ENCODE measurements at regions not wholly inside any gene's neighbourhood (a gene's known extent, or its start where the extent isn't known, plus 50 kb on each side); places are given as distances from the start of the nearest gene placed in this dataset.

DNA sequence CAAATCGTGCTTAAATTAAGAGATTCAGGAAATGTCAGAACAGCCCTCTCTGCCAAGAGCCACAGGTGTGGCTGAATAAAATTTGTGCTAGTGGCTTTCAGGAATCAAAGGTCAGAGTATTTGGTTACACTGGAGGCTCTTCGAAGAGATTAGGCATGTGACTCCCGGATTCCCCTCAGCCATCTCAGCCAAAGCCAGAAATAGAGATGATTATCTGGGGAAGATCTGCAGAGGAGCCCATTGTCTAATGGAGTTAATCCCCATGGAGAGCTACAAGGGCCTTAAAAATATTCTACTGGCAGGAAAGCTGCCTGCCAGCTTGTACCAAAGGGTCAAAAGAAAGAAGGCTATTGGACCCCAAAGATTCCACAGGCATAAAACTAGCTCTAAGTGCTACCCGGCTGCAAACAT lies 1259.5 kb downstream of the TBC1D22A start:
- no peak for DNase-seq (ENCODE audit: low read depth in 2 of 2)

DNA sequence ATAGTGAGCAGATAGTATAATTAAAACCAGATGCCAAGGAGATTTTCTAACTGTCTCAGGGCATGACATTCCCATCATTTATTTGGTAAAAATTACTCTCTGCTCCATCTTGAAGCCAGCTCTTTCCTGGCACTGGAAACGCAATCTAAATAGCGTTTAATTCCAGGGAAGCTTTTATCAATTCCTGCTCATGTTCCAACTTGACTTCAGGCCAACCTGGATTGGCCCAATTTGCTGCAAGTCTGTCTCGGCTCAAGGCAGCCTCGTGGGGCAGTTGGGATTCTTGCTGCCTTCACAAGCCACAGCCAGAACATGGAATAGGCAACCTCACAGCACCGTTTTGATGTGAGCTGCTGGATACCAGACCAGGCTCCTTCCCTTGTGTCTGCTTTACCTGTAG lies 1255.9 kb downstream of the TBC1D22A start:
- no peak for DNase-seq (ENCODE audit: low read depth in 2 of 2)

DNA sequence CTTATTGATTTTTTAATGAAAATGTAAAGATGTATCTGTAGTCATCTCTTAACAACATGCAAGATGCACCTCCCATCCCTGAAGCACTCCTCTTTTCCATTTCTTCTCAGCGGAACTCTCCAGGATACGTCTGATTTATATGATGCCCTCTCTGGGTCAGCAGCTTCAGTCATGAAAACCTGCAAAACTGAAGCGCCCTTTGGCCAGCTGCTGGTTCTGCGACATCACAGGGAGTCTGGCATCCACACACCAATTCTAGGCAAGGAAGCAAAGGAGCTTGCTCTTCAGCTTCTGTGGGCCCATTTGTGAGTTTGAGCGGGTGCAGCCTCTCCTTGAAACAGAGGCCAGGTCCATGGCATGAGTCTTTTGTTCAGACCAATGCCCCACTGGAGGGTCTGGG lies 1253.3 kb downstream of the TBC1D22A start:
- DNase-seq (ENCODE audit: low read depth in 2 of 2): no peak

DNA sequence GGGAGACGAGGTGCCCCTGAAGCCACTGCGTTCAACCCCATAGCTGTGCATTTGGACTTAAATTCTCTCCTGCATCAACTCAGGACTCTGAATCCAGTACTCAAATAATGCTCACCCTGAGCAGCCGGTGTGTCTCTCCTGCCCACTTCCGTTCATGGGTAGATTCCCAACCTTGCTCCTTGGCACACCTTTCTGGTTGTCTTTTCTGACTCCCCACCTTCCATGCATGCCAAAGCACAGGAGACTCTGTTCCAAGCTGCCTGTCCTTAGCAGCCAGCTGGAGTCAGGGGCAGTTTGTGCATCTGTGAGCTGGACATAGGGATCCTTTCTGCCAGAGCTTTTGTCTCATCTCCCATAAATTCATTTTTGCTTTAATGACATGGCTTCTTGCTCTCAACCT lies 1242.5 kb downstream of the TBC1D22A start:
- DNase-seq (ENCODE audit: low read depth in 2 of 2): no peak

DNA sequence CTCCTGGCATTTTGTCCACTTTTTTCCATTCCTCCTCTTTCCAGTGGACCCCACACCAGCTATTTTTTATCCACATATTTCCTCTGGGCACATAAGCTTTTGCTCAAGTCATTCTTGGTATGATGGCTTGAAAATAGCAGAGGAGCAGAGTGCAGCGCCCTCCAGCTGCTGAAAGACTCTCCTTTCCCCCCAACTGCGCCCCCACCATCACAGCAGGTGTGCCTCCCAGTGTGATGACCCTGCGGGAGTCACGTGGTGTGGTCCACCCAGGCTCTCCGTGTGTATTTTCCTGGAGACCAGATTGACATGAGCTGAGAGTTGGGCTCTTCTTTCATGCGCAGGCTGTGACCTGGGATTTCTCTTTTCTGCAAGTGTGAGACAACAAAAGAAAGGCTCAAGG lies 1241.6 kb downstream of the TBC1D22A start:
- DNase-seq (ENCODE audit: low read depth in 2 of 2): no peak

DNA sequence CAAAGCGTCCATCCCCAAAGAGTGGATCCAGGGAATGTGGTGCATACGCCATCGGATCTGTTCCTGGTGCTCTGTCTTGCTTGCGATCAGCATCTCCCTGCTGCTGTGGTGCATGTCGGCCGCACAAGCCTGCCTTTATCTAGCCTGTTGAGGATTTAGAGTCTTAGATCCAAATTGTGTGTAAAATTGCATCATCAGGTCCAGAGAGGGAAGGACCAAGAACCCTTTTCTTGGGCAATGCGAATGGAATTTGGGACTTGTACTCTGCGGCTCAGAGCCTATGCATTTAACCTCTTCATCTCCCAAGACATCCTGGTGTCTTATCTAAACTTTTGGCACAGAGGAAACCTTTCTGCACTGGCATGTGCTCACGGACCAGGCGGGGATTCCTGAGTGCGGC lies 1238.7 kb downstream of the TBC1D22A start:
- DNase-seq (ENCODE audit: low read depth in 2 of 2): no peak

DNA sequence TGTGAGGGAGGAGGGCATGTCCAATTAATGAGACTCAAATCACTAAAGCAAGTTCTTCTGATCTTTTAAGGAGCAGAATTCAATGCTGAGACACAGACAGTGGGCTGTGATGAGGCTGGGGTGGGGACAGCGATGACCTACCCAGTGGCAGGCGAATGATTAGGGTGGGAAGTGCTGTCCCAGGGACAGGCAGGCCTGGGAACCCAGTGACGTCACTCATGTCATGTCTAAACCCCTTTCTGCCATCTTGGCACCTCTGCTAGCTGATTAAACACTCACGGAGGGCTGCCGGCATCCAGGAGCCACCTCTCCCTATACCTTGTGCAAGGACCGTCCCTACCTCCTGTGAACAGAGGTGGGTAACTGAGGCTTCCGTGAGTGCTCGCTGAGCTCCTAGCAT lies 1235.2 kb downstream of the TBC1D22A start:
- DNase-seq (ENCODE audit: low read depth in 2 of 2): no peak

DNA sequence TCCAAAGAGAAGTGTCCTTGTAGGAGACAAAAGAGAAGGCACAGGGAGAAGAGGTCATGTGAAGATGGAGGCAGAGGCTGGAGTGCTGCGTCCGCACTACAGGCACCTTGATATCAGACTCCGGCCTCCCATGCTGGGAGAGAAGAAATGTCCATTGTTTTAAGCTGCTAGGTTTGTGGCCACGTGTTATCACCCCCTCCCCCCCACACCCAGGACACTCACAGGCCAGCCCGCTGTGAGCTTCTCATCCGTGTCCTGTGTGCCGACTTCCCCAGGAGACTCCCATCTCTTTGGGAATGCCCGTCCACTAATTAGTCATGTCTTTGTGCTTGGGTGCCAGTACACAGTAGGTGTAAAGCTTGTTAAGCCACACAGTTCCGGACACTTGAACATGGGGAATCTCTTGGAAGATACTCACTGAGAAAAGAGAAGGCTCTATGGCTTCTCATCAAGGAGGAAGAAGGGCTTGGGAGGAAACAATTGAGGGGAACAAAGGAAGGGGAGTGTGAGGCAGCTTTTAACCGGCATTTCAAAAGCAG lies 1234.7 kb downstream of the TBC1D22A start:
- no peak for DNase-seq (ENCODE audit: low read depth in 2 of 2)

DNA sequence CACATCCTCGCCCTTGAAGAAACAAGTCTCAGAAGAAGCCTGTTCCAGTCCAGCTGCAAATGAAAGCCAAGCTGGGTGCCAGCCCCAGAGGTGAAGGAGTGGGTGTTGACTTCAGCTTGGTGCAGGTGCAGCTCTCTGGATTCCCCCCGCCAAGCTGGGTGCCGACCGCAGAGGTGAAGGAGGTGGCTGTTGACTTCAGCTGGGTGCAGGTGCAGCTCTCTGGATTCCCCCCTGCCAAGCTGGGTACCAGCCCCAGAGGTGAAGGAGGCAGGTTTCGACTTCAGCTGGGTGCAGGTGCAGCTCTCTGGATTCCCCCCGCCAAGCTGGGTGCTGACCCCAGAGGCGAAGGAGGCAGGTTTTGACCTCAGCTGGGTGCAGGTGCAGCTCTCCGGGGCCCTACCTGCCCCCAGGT lies 1234.0 kb downstream of the TBC1D22A start:
- no peak for DNase-seq (ENCODE audit: low read depth in 2 of 2)

DNA sequence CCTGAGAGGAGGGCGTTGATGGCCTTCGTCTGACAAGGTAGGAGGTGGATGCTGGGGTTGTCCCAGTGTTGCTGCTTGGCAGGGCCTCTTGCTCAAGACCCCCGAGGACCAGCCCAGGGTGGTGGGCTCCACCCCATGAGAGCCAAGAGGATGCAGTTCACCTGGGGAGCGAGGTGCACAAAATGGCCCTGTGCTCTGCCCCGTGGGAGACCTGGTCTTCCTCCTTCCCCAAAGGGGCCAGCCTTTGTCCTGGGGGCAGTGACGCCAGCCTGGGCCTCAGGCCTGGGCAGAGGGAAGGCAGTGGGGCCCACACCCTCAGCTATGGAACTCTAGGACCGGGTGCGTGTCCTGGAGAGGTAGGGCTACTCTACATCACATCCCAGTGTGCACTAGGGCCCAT lies 1233.3 kb downstream of the TBC1D22A start:
- DNase-seq (ENCODE audit: low read depth in 2 of 2): no peak

DNA sequence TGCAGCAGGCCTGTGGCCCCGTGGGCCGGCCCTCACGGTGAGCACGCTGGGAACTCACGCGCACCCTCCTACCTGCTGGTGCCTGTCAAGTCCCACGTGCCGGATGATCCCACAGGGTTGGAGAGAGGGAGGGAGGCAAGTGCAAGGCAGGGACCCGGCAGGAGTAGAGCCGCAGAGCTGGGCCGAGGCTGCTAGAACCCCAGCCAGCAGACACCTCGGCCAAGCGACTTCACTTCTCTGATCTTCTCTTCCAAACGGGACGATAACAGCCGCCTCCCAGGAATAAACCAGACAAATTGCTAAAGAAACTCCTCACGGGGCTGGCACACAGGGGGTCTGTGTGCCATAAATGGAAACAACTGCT lies 1232.8 kb downstream of the TBC1D22A start:
- DNase-seq (ENCODE audit: low read depth in 2 of 2): no peak

DNA sequence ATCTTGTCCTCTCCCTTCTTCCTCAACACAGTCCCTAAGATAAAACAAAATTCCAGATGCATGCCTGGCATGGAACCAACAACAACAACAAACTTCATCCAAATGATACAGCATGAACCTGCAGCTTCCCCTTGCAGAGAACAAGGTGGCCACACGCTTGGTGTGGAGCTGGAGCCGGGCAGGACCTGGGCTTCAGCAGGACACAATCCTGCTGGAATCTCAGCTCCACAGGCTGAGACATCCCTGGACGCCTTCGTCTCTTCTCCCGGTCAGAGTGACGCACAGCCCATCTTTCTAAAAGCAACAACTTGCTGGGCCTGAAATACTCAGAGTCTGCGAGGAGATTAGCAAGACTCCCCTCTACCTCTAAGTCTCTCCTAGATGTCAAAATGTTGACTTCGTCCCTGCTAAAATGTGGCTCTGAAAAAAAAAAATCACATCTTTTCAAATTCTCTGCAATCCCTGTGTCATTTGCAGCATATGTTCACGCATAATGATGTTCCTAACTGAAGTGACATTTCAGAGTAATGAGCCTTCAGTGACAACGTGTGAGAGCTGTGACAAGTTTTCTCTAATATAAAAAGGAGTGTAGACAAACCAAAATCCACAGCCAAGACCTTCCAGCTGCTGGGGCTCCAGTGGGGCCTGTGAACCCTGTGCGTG lies 1232.3 kb downstream of the TBC1D22A start:
- DNase-seq (ENCODE audit: low read depth in 2 of 2): no peak

DNA sequence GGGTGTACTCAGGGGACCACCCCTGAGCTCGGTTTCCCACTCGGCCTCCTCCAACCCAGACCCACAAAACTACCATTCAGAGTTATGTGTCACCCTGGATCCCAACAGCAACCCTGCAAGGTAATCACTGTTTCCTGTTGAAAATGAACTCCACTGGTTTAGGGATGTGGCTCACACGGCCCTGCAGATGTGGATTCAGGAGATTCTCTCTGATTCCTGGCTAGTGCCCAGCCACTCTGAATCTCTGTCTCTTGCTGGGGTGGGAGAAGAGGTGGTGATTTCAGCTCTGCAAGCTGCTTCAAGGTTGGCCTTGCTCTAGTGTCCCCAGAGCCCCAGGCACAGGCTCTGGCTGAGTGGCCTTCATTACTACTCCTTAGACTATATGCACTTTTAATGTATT lies 1231.6 kb downstream of the TBC1D22A start:
- DNase-seq (ENCODE audit: low read depth in 2 of 2): no peak

DNA sequence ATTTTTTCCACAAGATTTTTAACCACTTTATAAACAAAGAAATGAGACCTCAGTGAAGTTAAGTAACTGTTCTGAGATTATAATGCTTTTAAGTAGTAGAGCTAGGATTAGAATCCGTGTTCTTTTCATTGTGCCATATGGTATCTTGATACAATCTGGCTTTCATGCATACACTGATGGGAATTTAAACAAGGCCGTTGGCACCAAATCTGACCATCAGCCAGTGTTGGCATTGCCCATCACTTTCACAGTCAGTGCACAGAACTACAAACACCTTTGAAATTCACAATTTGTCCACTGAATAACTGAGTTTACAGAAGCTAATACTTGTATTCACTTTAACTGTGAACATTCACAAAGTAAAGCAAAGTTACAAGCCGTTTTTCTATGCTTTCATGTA lies 1228.0 kb downstream of the TBC1D22A start:
- DNase-seq (ENCODE audit: low read depth in 2 of 2): no peak

DNA sequence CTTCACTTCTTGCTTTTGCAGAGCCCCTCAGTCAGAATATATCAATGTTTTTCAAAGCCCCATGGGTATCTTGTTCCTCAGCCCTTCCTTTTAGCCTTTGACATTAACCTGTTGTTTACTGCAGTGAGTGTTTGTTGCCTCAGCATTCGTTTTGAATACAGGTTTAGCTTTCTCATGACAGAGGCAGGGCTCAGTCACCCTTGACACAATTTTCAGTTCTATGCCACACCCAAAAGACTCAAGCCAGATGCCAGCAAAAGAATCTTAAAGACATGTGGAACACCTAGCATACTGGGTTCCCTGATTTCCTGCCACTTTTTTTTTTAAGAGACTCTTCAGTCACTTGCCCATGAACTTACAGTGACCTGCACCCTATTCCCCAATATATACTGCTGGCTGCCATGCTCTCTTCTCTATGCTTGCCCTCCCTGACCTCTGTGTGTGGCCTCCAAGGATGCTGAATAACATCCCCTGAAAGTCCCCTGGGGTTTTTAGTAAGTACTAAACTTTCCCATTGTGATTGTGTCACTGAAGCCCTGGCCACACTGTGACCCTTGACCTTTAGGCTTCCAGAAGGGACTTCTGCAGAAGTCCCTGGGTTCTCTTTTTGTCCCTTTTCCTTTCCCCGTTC lies 1225.5 kb downstream of the TBC1D22A start:
- DNase-seq (ENCODE audit: low read depth in 2 of 2): no peak

DNA sequence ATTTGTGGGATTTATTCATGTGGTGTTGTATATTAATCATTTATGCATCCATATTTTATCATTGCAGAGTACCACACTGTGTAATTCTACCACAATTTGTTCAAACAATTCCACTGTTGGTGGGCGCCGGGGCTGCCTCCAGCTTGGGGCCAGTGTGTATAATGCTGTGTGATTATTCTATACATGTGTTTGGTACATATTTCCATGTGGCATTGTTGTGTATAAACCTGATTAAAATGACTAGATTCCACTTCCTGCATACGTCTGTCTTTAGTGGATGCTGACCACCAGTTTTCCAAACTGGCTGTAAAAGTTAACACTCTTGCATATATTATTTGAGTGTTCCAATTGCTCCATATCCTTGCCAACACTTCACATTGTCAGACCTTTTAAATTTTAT lies 1213.8 kb downstream of the TBC1D22A start:
- no peak for DNase-seq (ENCODE audit: low read depth in 2 of 2)

DNA sequence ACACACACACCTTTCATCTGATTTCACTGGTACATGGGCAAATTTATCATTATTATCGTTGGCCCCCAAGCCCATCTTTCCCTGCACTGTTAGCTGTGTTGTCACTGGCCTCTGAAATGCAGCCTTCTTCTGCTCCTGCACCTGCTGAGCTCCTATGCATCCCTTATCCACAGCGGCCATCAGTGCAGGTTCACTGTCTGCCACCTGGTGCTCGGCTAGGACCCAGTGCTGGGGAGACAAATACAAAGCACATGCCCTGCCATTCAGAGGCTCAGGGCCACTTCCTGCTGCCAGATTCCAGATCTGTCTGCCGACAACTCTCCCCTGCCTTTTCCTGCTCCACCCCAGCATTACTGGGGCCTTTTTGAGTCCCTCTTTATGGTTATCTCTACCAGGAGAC lies 1205.4 kb downstream of the TBC1D22A start:
- no peak for DNase-seq (ENCODE audit: low read depth in 2 of 2)

DNA sequence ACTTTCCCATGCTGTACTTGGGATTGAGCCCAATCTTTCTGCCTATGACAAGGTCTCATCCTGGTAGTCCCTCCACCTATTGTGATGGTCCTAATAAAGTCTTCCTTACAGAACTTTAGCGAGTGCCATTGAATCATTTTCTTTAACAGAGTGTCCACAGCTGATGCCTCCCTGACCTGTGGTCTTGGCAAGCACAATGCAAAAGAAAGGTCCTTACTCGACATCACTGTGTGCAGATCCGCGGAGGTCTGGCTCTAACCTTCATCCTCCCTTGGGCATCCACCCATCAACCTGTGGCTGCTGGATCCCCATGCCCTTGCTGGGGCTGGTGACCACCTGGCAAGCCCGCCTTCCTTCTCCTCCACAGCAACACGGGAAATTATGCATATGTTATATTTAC lies 1203.9 kb downstream of the TBC1D22A start:
- DNase-seq (ENCODE audit: low read depth in 2 of 2): no peak

DNA sequence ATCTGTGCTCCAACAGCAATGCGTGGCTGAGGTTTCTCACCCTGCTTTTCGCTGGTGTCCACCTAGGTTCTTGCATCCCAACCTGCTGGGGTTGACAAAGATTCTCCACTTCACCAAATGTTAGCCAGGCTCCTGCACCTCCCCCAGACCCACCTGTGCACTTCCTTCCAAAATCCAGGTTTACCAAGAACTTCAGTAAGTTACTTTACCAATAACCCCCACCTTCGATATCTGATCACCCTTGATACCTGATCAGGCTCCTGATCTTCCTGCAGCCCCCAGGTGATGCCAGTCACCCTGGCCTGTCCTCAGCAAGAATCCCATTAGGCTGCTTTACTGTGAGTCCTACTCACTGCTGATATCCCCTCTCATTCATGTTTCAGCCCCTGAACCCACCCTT lies 1203.4 kb downstream of the TBC1D22A start:
- no peak for DNase-seq (ENCODE audit: low read depth in 2 of 2)

DNA sequence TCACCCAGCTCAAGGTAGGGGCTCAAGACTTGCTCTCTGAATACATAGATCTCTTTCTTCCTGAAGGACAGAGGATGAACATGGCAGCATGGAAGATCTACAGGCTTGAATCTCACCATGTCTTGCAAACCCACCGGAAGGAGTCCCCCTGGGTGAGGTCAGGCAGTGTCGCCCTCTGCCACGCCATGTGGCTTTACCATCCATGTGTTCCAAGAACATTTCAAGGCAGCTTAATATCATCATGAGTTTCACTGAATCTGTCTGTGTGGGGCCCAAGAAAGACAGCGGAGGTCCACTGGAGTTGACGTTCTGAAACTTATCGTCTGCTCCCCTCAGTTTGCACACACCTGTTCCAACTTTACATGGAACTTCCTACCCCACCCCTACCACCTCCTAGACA lies 1202.6 kb downstream of the TBC1D22A start:
- no peak for DNase-seq (ENCODE audit: low read depth in 2 of 2)

DNA sequence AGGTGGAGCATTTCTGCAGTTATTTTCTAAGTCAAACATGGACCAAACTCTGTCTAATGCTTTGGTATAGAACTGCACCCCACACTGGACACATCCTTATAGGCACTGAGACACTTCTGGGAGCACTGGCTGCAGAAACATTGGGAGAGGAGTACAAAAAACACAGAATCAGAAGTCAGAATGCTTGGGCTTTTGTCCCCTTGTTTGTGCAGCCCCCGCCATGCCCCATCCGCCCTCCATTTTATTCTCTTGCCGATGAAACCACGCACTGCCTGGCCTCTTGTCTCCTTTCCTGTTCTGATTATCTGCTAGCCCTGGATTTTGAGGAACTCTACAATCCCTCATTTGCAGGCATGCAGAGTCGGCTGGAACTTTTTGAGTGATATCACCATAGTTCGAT lies 1201.2 kb downstream of the TBC1D22A start:
- no peak for DNase-seq (ENCODE audit: low read depth in 2 of 2)

DNA sequence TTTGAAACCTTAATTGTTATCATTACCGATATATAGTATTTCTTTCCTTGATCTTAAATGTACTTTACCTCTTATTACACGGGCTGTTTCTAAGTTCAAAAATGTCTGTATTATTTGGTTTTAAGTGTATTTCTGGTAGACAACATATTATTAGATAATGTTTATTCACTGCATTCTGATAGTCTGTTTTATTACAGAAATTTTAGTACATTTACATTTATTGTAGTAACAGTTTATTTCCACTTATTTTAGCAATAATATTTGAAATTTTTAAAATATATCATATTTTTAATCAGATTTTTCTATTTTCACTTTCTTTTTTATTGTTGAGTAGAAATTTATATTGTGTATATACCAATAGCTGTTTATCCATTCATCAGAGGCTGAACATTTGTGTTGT lies 1195.2 kb downstream of the TBC1D22A start:
- DNase-seq (ENCODE audit: low read depth in 2 of 2): no peak

DNA sequence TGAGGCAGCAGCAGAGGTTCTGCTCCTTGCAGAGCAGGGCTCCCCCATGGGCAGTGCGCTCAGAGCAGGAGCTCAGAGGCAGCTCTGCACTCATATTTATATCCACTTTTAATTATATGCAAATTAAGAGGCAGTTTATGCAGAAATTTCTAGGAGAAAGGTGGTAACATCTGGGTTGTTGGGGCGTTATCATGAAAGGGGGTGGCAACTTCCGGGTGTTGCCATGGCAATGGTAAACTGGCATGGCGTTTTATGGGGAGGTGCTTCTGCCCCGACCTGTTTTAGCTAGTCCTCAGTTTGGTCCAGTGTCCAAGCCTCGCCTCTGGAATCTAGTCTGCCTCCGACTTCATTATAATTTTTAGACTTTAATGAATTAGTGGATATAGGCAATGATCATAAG lies 1191.7 kb downstream of the TBC1D22A start:
- DNase-seq (ENCODE audit: low read depth in 2 of 2): no peak

DNA sequence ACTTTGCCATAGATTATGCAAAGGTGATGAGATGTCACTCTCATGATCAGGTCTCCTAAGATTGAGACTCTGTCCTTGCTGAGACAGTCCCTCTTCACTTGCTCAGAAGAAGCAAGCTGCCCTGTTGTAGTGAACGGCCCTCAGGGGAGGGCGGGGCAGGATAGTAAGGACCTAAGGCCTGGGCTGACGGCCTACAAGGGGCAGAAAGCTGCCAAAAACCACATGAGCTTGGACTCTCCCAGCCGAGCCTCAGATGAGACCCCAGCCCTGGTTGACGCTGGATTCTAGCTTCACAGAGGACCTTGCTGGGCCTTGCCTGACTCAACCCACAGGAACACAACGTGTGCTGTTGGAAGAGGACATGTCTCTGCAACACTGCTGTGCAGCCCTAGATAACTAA lies 1182.5 kb downstream of the TBC1D22A start:
- no peak for DNase-seq (ENCODE audit: low read depth in 2 of 2)
